Stimulated activated CD8-positive, alpha-beta memory T cell treated with anti-CD3 and anti-CD28 coated beads, Interleukin-12 subunit alpha, Interleukin-12 subunit beta, amount 100 ng/mL, for 1 hour (primary cell): ENCODE measurements at regions not wholly inside any gene's neighbourhood (a gene's known extent, or its start where the extent isn't known, plus 50 kb on each side); places are given as distances from the start of the nearest gene placed in this dataset.

ENCODE experiments used
- DNase-seq: peaks from one replicate; pipeline ENCODE4 v3.0.0-alpha.2; 2020; ENCODE audit warnings: low read depth

DNA sequence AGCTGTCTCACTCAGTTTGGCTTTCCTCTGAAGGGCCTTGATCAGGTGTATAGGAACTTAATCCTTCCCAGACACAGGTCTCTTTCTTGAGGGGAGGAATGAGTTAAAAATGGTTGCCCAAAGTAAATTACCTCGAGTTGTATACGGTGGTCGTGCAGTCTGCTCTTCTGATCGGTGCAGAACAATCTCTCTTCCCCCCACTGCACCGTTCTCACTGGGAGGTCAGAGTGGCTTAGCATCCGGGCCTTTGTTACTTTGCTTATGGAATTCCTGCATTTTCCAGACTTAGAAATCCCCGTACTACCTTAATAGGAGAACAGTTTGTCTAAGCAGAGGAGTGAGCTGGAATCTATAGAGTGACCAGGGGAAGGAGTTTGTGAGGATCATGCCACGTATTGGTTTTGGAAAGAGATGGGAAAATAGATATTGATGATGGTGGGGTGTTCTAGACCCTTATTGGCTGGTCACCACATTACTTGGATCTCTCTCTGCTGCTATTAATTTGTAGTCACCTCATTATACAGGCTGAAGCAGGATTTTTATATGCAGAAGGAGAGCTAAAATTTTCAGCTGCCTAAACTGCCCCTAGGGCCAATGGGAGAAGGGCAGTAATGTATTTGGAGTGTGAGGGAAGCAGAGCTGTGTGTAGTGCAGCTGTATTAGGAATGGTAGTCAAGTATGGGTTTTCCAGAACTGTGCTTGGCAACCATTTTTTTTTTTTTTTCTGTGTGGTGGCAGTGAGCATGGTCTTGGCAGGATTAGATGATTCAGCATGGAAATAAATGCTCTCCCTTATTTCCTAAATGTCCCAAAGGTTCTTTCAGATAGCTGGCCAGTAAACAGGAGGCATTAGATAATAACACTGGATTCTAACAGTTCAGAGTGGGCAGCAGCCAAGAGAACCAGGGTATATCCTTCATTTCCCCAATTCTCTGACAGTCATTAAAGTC is 81.5 kb downstream of the NDUFS5 start:
- no peak for DNase-seq

DNA sequence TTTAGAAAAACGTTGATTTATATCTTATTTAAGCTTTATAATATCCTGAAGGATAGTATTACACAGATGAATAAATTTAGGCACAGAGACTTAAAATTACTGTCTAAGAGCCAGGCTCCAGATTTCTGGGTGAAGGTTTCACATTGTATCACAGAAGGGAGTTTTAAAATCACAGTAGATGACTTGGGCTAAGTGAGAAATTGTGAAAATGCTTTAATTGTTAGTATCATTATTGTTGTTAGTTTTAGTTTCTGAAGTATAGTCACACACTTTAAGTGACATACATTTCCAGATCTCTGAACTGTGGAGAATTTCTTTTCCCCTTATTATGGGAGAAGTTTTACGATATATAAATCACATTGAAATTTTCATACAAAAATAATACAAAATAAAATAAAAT is 83.5 kb downstream of the NDUFS5 start:
- DNase-seq = no peak

- no peak for DNase-seq
Observed at GRCh38 chr1:39110325-39110851, 84.2 kb downstream of the NDUFS5 start.

DNA sequence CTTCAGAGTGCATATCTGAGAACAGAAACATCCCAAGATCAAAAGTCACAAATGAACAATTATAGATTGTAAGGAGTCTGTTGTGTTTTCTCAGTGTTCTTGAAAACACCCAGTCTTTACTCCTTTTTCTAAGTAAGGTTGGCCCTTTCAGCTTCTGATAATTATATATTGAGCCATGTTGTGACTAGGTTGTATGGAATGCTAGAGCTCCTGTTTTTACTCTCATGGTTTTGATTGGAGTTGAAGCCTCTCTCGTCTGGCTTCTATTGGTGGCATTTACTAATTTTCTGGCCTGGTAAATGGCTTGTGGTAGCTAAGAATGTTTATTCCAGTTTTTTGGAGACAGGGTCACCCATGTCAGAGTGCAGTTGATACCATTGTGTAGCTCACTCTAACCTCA is 84.7 kb downstream of the NDUFS5 start:
- no peak for DNase-seq

DNA sequence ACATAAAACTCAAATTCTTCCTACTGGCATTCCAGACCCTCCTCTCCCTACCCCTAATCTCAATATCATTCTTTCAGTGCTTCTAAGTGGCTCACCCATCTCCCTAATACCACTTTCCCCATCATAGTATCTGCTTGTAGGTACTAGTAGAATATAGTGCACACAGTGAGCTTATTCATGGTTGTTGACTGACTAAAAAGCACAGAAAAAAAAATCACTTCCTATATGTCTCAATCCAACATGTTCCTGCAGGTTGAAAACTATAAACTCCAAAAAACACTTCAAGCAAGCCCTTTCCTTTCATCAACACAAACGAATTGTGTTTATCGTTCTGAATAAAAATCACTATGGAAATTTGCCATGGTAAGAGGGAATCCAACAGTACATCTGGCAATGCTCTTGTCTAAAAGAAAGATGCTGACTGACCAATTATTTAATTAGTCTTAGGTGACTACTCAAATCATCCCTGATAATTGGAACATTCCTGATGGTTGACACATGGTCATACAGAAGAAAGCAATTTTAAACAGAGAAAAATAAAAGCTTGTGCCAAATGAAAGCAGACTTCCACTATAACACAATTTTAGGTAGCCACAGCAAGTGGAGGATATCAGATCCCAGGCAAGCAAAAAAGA is 87.1 kb downstream of the NDUFS5 start:
- no peak for DNase-seq

DNA sequence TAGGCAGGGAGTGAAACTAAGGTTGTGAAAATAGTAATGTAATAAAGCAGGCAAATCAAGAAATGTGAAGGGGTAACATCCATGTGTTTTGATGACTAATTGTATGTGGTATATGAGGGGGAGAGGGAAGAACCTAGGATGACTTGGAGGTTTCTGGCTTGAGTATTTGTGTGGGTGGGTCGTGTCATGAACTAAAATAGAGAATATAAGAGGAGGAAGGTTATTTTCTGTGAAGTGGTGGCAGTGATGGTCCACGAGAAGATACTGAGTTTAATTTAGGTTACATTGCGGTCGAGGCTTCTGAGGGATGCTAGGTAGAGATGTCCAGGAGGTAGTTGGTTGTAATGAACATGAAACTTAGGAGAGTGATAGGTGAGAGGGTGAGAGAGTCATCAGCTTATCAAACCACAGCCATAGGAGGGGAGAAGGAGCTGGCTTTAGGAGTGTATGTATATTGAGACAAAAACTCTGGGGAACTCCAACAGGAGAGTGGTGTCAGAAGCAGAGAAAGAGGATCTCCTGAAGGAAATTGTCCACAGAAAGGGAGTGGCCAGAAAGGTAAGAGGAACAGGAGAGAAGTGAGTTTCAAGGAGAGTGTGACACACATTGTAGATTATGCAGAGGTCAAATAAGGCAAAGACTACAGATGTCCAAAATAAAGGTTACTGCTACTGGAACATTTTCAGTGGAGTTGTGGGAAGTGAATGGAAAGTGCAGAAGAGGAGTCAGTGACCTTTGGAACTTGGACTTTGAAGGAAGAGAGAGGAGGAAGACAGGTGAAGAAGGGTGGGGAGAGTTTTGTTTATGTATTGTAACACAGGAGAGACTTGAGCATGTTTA is 89.0 kb upstream of the MACF1 start:
- DNase-seq = no peak

GRCh38 chr1:39116116-39116607 is 88.3 kb upstream of the MACF1 start:
- DNase-seq = no peak

DNA sequence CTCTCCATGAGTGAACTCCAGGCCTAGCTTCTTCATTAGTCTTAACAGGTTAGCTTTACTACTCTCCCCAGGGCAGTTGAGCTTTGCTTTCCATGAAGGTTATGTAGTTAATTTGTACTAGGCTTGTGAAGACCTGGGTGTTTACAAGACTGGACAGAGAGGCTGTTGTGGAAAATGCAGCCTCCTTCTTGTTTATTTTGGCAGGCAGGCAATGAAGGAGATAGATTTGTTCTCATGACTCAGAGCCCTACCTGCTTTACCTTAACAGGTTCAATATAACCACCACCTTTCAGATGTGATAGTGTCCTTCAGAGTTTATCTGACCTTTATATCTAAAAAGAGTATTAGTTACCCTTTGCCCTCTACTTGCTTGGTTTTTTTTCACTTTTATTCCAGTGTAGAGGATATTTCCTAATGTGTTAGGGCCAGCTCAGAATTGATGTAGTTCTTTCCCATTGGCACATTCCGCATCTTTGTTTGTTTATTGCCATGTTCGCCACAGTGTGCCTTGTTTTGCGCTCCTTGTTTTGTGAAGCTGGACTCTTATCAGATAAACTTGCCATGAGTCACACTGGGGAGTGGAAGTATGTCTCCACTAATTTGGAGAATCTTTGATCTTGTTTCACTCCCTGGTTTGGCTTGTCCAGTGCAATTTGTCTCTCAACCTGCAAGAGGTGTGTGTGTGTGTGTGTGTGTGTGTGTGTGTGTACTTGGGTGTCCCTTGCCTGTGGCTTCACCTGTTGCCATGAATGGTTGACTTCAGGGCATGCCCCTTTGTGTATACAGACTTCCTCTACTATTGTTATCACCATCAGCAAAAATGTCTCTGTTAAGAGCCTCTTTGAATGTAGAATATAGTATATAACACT is 87.4 kb upstream of the MACF1 start:
- DNase-seq = no peak

- no peak for DNase-seq
Observed at GRCh38 chr1:39117899-39118450, 86.5 kb upstream of the MACF1 start.

DNA sequence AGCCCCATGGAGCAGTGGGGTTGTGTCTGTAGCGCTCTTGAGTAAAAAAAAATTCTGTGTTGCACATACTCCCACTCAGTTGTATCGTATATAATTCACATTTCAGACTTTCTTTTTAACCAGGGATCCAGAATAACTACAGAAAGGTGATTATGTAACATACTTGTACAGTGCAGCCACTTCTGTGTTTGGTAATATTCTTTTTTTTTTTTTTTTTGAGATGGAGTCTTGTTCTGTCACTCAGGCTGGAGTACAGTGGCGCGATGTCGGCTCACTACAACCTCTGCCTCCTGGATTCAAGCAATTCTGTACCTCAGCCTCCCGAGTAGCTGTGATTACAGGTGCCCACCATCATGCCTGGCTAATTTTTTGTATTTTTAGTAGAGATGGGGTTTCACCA is 82.4 kb upstream of the MACF1 start:
- no peak for DNase-seq

- no peak for DNase-seq
Observed at GRCh38 chr1:39124282-39124681, 80.2 kb upstream of the MACF1 start.

GRCh38 chr1:39127513-39127912 is 77.0 kb upstream of the MACF1 start:
- no peak for DNase-seq

DNA sequence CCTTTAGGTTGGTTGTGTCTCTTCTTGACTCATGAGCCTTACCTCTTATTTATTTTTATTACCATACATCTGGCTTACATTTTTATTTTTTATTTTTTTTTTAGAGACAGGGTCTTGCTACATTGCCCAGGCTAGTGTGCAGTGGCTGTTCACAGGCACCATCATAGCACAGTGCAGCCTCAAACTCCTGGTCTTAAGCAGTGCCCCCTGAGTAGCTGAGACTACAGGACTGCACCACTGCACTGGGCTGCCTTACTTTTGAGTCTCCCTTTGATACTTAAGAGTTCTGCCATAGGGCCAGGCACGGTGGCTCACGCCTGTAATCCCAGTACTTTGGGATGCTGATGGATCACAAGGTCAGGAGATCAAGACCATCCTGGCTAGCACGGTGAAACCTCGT is 76.4 kb upstream of the MACF1 start:
- no peak for DNase-seq

DNA sequence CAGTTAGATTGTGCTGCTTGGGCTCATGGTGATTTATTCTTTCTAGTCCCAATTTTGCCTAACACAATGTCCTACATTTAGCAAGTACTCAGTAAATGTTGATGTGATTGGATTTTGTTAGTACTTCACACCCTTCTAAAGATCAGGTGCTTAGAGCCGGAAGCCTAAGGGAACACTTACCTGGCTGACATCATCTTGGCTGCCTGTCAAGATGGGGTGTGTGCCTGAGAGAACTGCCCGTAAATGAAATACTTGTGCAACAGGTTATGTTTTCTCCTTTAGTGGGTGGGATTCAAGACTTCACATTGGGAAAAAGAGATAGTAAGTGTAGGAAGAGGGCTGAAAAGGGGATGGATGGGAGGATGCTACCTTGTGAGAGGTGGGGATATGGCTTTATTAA is 75.5 kb upstream of the MACF1 start:
- no peak for DNase-seq

DNA sequence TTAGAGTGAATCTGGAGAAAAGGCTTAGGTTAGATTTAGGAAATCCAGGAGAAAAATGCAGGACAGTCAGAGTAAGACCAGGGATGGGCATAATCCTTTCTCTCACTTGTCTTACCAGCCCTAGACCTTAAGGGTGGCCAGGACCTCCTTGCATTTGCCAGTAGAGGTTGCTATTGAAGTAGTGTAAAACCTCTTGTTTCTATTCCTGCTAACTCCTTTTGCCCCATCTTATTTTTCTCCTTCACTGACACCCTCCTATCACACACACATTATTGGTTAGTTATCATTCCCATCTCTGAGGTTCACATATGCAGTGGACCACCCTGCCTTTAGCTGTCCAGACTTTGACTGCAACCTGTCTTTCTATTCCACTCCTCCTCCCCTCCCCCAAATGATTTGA is 75.0 kb upstream of the MACF1 start:
- DNase-seq = no peak

GRCh38 chr1:39130325-39130724 is 74.2 kb upstream of the MACF1 start:
- DNase-seq = no peak

DNA sequence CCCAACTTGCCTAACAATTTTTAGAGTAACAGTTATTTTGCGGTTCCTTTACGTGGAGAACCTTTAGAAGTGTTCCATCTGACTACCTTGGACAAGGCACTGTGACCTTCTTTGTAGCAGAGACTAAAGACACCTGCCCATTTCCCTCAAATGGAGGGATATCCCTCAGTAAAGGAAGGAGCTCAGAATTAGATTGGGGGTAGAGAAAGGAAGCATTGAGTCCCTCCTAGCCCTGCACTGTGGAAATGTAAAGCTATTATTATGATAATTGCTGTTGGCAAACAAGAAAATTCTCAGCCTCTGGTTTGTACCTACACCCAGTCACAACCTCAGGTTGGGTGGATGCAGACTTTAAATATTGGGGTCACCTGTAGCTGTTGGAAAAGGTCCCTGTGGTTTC is 72.6 kb upstream of the MACF1 start:
- DNase-seq = no peak

DNA sequence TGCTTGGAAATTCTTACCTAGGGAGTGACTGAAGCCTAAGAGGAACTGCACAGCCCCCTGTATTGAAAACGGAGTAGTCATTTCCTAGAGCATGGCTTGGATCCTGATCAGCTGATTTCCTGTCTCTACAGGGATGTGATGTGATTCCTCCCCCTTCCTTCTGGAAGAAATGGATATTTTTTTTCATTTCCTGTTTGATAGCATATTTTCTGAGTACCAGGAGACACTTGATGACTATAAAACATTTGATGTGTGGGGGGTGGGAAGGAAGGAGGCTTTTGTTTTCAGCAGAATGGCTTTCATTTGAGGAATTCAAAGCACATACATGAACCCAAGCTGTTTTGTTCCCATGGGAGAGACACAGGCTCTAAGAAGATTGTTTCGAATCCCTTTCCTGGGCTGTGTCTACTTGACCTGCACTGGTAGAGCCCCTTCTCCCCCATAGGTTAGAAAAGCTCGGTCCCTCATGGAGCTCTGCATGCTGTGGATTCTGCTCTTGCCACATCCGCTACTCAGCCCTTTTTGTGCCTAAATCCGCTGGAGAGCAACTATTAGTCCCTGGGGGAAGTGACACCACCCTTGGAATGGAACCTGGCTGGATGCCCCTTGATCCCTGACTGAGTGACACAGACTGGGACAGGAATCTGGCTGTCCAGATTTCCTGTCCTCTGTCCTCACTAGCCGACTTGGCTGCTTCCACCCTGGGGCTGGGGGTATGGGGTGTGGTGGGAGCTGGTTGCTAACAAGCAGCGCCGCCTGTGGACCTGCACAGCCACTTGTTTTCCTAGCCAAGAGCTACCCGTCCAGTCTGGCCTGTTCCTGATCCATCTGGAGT is 71.8 kb upstream of the MACF1 start:
- DNase-seq = no peak

DNA sequence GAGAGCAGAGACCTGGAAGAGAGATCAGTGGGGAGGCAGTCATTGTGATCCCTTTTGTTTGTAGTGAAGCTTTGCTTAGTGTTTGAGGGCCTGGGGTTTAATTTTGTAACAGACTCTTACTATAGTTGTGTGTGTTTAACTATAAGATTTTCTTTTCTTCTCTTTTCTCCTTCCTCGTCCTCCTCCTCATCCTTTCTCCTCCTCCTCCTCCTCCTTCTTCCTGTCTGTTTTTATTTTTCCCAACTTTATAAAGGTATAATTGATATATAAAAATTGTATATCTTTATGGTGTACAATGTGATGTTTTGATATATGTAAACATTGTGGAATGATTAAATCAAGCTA is 71.2 kb upstream of the MACF1 start:
- no peak for DNase-seq

GRCh38 chr1:39134768-39135333 is 69.6 kb upstream of the MACF1 start:
- no peak for DNase-seq
